ENCODE measurements at regions not wholly inside any gene's neighbourhood (a gene's known extent, or its start where the extent isn't known, plus 50 kb on each side); places are given as distances from the start of the nearest gene placed in this dataset.

GRCh38 chr3:177824841-177825240, 627.6 kb upstream of the TBL1XR1 start:
- ATAC-seq = no peak
- H3K4me1 ChIP-seq = peaks cover 10% of the 10 kb centered on the region

GRCh38 chr3:177826253-177826652, 629.0 kb upstream of the TBL1XR1 start:
- TF ChIP-seq CTCF (IDR thresholded peaks at IDR 0.05) = no peak
- Histone ChIP-seq H3K36me3 (ENCODE audit: insufficient read depth in 1 of 2, low read depth in 1 of 2) (no peaks in the 10 kb centered on the region), H3K9me3 (no peaks in the 10 kb centered on the region), H3K4me1 (peaks cover 20% of the 10 kb centered on the region), H3K27ac (no peak overlapping the region), H3K4me3 (no peak overlapping the region), H3K27me3 (ENCODE audit: insufficient read depth in 3 of 3, low read length in 2 of 3) (no peaks in the 10 kb centered on the region)
- ATAC-seq (no peak), DNase-seq (no peak)
- 84 to 91% (median 89%) methylated on average over 10 of the region's 10 CpGs for WGBS, 3 donors
- intact Hi-C loops (cut with DNase I) = no loop called here

More at GRCh38 chr3:177824841-177825240, 627.6 kb upstream of the TBL1XR1 start:
- Histone ChIP-seq H3K36me3 (ENCODE audit: insufficient read depth in 1 of 2, low read depth in 1 of 2) (no peaks in the 10 kb centered on the region), H3K27ac (no peak overlapping the region), H3K27me3 (ENCODE audit: insufficient read depth in 3 of 3, low read length in 2 of 3) (no peaks in the 10 kb centered on the region), H3K9me3 (no peaks in the 10 kb centered on the region), H3K4me3 (no peak overlapping the region)
- 70 to 84% (median 76%) methylated on average over 3 to 4 of the region's 4 CpGs for WGBS, 3 donors
- intact Hi-C loops (cut with DNase I) = no loop called here
- no peak for DNase-seq
- no peak for TF ChIP-seq CTCF (IDR thresholded peaks at IDR 0.05)

GRCh38 chr3:177827511-177828207, 630.4 kb upstream of the TBL1XR1 start:
- Histone ChIP-seq H3K27ac (no peak overlapping the region), H3K36me3 (ENCODE audit: insufficient read depth in 1 of 2, low read depth in 1 of 2) (no peaks in the 10 kb centered on the region), H3K4me3 (no peak overlapping the region), H3K27me3 (ENCODE audit: insufficient read depth in 3 of 3, low read length in 2 of 3) (no peaks in the 10 kb centered on the region), H3K9me3 (no peaks in the 10 kb centered on the region), H3K4me1 (peaks cover 20% of the 10 kb centered on the region)
- DNase-seq (no peak), ATAC-seq (no peak)
- 91 to 96% (median 94%) methylated on average over 5 of the region's 5 CpGs for WGBS, 3 donors
- TF ChIP-seq CTCF (IDR thresholded peaks at IDR 0.05) = no peak
- intact Hi-C loops (cut with DNase I) = no loop called here

- peaks cover 20% of the 10 kb centered on the region for H3K4me1 ChIP-seq
- WGBS, 3 donors = 95 to 96% (median 95%) methylated on average over 1 of the region's 1 CpG
- no peaks in the 10 kb centered on the region for H3K36me3 ChIP-seq (ENCODE audit: insufficient read depth in 1 of 2, low read depth in 1 of 2)
- no peak overlapping the region for H3K4me3 ChIP-seq
- intact Hi-C loops (cut with DNase I) = no loop called here
- ATAC-seq = no peak
- H3K27me3 ChIP-seq (ENCODE audit: insufficient read depth in 3 of 3, low read length in 2 of 3) = no peaks in the 10 kb centered on the region
- H3K9me3 ChIP-seq = no peaks in the 10 kb centered on the region
- DNase-seq = no peak
- no peak overlapping the region for H3K27ac ChIP-seq
- no peak for TF ChIP-seq CTCF (IDR thresholded peaks at IDR 0.05)
Measured at GRCh38 chr3:177828208-177828565, 630.9 kb upstream of the TBL1XR1 start.

- 11 to 19% (median 18%) methylated on average over 3 of the region's 3 CpGs for WGBS, 3 donors
- H3K27ac ChIP-seq = peak overlapping the region; percentile 69
- H3K4me3 ChIP-seq = no peak overlapping the region
- TF ChIP-seq CTCF (IDR thresholded peaks at IDR 0.05) = no peak
- H3K27me3 ChIP-seq (ENCODE audit: insufficient read depth in 3 of 3, low read length in 2 of 3) = no peaks in the 10 kb centered on the region
- intact Hi-C loops (cut with DNase I) = no loop called here
- no peaks in the 10 kb centered on the region for H3K9me3 ChIP-seq
- DNase-seq = no peak
- H3K36me3 ChIP-seq (ENCODE audit: insufficient read depth in 1 of 2, low read depth in 1 of 2) = no peaks in the 10 kb centered on the region
- ATAC-seq = peak; percentile 92 to 97 (median 96)
- H3K4me1 ChIP-seq = peaks cover 12% of the 10 kb centered on the region
Measured at GRCh38 chr3:177830411-177830849, 633.1 kb upstream of the TBL1XR1 start.
